ENCODE measurements at regions not wholly inside any gene's neighbourhood (a gene's known extent, or its start where the extent isn't known, plus 50 kb on each side); places are given as distances from the start of the nearest gene placed in this dataset.

DNA sequence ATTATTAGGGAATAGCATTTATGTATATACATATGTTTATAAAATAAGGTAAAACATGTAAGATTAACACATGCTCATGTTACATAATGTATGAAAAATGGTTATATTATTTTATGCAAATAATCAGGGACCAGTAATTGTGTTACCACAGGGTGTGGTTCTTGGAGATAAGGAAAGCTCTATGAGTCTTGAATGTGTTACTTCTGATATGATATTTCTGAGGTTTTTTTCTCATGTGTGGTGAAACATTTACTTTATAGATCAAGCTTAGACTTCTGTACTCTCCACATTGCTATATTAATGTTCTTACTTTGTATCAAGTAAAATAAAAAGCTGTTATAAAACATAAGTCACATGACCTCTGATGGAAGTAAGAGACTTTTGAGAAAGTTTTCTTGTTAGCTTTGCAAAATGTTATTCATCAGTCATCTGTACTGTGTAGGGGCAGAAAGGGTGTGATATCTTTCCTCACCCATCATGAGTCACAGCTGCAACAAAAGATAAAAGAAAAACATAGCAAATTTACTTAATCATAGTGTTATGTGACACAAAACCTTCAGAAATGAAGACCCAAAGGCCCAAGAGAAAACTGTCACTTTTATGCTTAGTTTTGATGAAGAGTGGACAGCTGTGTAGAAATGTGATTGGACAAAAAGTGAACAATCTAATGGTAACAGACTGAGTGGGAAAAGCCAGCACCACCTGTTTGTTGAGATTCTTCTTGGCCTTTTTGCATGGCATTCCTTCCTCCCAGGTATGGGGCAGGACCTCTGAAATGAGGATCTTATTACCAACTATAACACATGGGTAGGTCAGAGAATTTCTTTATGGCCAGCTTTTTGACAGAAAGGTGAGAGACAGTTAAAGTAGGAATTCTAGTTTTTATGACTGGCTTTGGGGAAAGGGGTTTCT is 632.3 kb downstream of the PDHA2 start:
- TF ChIP-seq, protein P1, sequence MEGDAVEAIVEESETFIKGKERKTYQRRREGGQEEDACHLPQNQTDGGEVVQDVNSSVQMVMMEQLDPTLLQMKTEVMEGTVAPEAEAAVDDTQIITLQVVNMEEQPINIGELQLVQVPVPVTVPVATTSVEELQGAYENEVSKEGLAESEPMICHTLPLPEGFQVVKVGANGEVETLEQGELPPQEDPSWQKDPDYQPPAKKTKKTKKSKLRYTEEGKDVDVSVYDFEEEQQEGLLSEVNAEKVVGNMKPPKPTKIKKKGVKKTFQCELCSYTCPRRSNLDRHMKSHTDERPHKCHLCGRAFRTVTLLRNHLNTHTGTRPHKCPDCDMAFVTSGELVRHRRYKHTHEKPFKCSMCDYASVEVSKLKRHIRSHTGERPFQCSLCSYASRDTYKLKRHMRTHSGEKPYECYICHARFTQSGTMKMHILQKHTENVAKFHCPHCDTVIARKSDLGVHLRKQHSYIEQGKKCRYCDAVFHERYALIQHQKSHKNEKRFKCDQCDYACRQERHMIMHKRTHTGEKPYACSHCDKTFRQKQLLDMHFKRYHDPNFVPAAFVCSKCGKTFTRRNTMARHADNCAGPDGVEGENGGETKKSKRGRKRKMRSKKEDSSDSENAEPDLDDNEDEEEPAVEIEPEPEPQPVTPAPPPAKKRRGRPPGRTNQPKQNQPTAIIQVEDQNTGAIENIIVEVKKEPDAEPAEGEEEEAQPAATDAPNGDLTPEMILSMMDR (IDR thresholded peaks at IDR 0.05), result no peak
- TF ChIP-seq SIN3A (IDR thresholded peaks at IDR 0.05; ENCODE audit: borderline replicate concordance, insufficient read depth, low read depth, low read length), result no peak
- TF ChIP-seq POLR2AphosphoS5 (IDR thresholded peaks at IDR 0.05; ENCODE audit: low read depth, low read length), result no peak
- TF ChIP-seq, protein P2, sequence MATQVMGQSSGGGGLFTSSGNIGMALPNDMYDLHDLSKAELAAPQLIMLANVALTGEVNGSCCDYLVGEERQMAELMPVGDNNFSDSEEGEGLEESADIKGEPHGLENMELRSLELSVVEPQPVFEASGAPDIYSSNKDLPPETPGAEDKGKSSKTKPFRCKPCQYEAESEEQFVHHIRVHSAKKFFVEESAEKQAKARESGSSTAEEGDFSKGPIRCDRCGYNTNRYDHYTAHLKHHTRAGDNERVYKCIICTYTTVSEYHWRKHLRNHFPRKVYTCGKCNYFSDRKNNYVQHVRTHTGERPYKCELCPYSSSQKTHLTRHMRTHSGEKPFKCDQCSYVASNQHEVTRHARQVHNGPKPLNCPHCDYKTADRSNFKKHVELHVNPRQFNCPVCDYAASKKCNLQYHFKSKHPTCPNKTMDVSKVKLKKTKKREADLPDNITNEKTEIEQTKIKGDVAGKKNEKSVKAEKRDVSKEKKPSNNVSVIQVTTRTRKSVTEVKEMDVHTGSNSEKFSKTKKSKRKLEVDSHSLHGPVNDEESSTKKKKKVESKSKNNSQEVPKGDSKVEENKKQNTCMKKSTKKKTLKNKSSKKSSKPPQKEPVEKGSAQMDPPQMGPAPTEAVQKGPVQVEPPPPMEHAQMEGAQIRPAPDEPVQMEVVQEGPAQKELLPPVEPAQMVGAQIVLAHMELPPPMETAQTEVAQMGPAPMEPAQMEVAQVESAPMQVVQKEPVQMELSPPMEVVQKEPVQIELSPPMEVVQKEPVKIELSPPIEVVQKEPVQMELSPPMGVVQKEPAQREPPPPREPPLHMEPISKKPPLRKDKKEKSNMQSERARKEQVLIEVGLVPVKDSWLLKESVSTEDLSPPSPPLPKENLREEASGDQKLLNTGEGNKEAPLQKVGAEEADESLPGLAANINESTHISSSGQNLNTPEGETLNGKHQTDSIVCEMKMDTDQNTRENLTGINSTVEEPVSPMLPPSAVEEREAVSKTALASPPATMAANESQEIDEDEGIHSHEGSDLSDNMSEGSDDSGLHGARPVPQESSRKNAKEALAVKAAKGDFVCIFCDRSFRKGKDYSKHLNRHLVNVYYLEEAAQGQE (IDR thresholded peaks at IDR 0.05; ENCODE audit: insufficient read depth in 1 of 2, low read depth in 2 of 2, low read length in 1 of 2), result no peak

Data from Panc1 (cell line).